VCaP (cell line): ENCODE measurements at regions not wholly inside any gene's neighbourhood (a gene's known extent, or its start where the extent isn't known, plus 50 kb on each side); places are given as distances from the start of the nearest gene placed in this dataset.
"Not testable (repeated sequence)": the region's sequence is repeated elsewhere in the genome, so short reads cannot be mapped to it uniquely, and the experiment has no call there.

Experiments used
- H3K27ac ChIP-seq: fragments of 450-650 bp; 2 replicates; pipeline ENCODE4 v1.5.1; 2017
- TF ChIP-seq, protein P1 (sequence below): fragments of 450-650 bp; conservative IDR thresholded peaks from 2 replicates; pipeline ENCODE4 v1.5.1; 2017; ENCODE audit warnings: mild to moderate bottlenecking, moderate library complexity

DNA sequence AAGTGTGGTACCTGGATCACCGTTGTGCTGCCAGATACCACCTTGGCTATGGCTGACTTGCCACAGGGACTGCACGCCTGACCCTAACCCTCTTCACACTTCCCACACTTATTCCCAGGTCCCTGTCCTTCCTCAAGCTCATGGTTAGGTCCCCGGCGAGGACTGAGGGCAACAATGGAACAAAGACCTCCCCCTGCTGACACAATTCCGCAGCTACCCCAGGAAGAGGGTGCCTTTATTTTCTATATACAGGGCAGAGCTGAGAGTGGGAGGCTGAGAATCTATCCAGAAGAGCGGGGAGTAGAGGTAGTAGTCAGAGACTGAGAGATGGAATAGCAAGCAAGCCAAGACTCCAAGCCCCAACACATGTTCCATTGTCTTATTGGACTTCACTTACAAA, 118.1 kb upstream of the SEM1 start:
- TF ChIP-seq, protein P1, sequence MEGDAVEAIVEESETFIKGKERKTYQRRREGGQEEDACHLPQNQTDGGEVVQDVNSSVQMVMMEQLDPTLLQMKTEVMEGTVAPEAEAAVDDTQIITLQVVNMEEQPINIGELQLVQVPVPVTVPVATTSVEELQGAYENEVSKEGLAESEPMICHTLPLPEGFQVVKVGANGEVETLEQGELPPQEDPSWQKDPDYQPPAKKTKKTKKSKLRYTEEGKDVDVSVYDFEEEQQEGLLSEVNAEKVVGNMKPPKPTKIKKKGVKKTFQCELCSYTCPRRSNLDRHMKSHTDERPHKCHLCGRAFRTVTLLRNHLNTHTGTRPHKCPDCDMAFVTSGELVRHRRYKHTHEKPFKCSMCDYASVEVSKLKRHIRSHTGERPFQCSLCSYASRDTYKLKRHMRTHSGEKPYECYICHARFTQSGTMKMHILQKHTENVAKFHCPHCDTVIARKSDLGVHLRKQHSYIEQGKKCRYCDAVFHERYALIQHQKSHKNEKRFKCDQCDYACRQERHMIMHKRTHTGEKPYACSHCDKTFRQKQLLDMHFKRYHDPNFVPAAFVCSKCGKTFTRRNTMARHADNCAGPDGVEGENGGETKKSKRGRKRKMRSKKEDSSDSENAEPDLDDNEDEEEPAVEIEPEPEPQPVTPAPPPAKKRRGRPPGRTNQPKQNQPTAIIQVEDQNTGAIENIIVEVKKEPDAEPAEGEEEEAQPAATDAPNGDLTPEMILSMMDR, result no peak
- no peak overlapping the region for H3K27ac ChIP-seq

GRCh38 chr7:96829121-96829520, 119.5 kb upstream of the SEM1 start:
- H3K27ac ChIP-seq, result not testable (repeated sequence)

- no peak overlapping the region for H3K27ac ChIP-seq
- TF ChIP-seq, protein P1, result no peak
Measured at GRCh38 chr7:96831446-96831845, 121.8 kb upstream of the SEM1 start.

- TF ChIP-seq, protein P1, result no peak
- no peak overlapping the region for H3K27ac ChIP-seq
Measured at GRCh38 chr7:96832092-96832662, 122.5 kb upstream of the SEM1 start.

DNA sequence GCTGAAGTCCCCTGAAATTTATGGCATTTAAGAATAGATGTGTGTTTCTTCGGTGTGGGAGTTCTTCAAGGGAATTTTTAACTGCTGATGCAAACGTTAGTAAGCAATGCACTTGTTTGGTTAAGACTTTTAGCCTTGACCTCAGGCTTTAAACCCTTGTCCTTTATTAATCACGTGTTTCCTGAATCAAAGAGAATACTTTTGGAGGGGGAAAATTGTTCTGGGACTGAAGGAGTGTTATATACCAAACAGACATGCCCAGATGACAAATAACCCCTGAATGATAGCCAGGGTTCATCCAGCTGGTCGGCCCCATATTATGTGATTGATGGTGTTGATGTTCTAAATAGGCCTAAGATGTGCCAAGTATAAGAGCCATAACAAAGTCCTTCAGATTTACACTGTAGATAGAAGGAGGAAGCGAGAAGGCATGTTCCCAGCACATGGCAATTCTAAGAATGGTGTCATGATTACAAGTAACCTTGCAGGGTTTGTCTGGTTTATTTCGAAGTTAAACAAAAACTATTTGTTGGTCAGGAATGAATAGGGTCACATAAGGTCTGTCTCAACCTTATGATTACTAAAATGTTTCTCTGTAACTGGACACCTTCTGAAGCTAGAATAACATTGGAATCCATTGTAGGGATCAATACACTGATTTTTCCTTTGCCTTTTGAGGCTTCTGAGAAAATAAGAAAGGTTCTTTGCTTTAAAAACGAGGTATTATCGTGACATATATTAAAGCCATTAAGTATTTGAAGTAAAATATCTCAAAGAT, 124.2 kb upstream of the SEM1 start:
- TF ChIP-seq, protein P1, result no peak
- H3K27ac ChIP-seq, result no peak overlapping the region

DNA sequence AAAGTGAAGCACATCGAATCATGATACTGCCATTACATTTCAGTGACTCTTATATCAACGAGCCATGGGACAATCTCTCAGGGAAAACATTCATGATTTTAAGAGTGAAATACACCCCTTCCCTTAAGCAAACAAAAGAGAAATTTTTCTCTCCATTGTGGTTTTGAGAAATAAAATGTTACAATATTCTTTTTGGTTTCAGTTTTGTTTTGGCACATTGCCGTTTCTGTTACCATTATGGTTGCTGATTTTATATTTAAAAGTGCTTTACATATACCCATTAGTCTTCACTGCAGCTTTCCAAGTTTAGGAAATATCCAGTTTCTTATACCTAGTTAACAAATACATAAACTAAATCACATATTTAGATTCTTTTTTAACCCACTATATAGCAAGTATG, 126.8 kb upstream of the SEM1 start:
- no peak overlapping the region for H3K27ac ChIP-seq
- TF ChIP-seq, protein P1, result no peak

DNA sequence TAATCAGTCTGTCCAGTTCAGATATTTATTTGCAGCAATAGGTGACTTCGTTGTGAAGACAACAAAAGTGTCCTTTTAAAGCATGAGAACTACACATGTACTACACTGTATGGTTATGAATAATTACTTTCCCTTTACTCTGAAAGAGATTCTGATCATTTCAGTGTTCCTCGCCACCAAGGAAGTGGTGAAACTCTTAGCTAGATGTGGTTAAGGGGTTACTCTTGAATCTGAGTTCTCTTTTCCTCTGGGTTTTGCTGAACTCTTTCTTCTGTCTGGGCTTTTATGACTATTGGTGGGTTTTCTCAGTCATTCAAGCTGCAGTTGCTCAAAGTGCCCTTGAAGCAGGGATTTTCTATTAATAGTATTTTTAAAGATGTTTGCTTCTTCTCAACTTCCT, 127.9 kb upstream of the SEM1 start:
- H3K27ac ChIP-seq, result no peak overlapping the region
- TF ChIP-seq, protein P1, result no peak

- no peak overlapping the region for H3K27ac ChIP-seq
- TF ChIP-seq, protein P1, result no peak
Measured at GRCh38 chr7:96838481-96838880, 128.8 kb upstream of the SEM1 start.
